HEK293 (cell line): ENCODE measurements at regions not wholly inside any gene's neighbourhood (a gene's known extent, or its start where the extent isn't known, plus 50 kb on each side); places are given as distances from the start of the nearest gene placed in this dataset.

Experiments
- GLI2 ChIP-seq: fragments of 450-650 bp; formaldehyde crosslinking; IDR thresholded peaks from 2 replicates; pipeline ENCODE4; 2017; ENCODE audit warnings: missing biosample characterization, missing genetic modification characterization, low read depth, borderline replicate concordance
- YY1 ChIP-seq: fragments of 450-650 bp; formaldehyde crosslinking; IDR thresholded peaks from 2 replicates; pipeline ENCODE4 v1.5.1; 2018; ENCODE audit warnings: missing biosample characterization, missing genetic modification characterization
- ZBTB7A ChIP-seq: fragments of 450-650 bp; formaldehyde crosslinking; IDR thresholded peaks from 2 replicates; pipeline ENCODE4 v1.5.1; 2016; ENCODE audit warnings: low read depth, missing biosample characterization, missing genetic modification characterization
- ZFP37 ChIP-seq: fragments of 450-650 bp; formaldehyde crosslinking; IDR thresholded peaks from 2 replicates; pipeline ENCODE4 v1.5.1; 2016; ENCODE audit warnings: missing biosample characterization, missing genetic modification characterization
- ZNF112 ChIP-seq: fragments of 450-650 bp; formaldehyde crosslinking; IDR thresholded peaks from 2 replicates; pipeline ENCODE4 v1.5.0; 2017; ENCODE audit warnings: missing biosample characterization, missing genetic modification characterization
- ZNF23 ChIP-seq: fragments of 450-650 bp; formaldehyde crosslinking; IDR thresholded peaks from 2 replicates; pipeline ENCODE4 v1.5.1; 2016; ENCODE audit warnings: missing biosample characterization, missing genetic modification characterization, borderline replicate concordance
- ZNF561 ChIP-seq: fragments of 450-650 bp; IDR thresholded peaks from 2 replicates; pipeline ENCODE4 v1.5.1; 2018; ENCODE audit warnings: missing biosample characterization, missing genetic modification characterization, borderline replicate concordance
- ZNF677 ChIP-seq: fragments of 450-650 bp; IDR thresholded peaks from 2 replicates; pipeline ENCODE4 v1.5.0; 2018; ENCODE audit warnings: missing biosample characterization, mild to moderate bottlenecking, missing genetic modification characterization, moderate library complexity
- TF ChIP-seq, protein P1 (sequence below): fragments of 450-650 bp; formaldehyde crosslinking; IDR thresholded peaks from 2 replicates; pipeline ENCODE4 v1.5.1; 2016; ENCODE audit warnings: missing biosample characterization, missing genetic modification characterization
- TF ChIP-seq, protein P2 (sequence below): fragments of 450-650 bp; formaldehyde crosslinking; IDR thresholded peaks from 2 replicates; pipeline ENCODE4 v1.5.1; 2016; ENCODE audit warnings: missing biosample characterization, missing genetic modification characterization
- TF ChIP-seq, protein P3 (sequence below): fragments of 450-650 bp; formaldehyde crosslinking; IDR thresholded peaks from 2 replicates; pipeline ENCODE4 v1.5.1; 2016; ENCODE audit warnings: missing biosample characterization, missing genetic modification characterization, borderline replicate concordance
- TF ChIP-seq, protein P4 (sequence below): IDR thresholded peaks from 2 replicates; pipeline ENCODE4 v1.6.1; 2011; ENCODE audit warnings: mild to moderate bottlenecking, low read depth, low read length, borderline replicate concordance

DNA sequence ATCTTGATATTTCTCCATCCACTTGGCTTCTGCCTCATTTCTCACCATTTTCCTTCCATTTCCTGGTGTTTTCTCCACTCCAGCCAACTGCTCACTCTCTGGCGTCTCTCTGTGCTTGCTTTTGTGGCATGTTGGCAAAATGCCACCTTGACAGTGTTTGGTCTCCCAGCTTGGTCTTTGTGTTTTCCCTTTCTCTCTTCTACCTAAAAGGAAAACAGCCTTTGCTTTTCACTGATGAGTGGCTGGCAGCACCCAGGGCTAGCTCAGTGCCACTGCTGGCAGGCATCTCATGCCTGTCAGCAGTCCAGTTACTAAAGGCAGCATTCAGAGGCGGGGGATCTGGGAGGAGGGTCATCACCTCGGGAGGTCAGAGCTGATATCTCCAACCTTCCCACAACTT lies 55.3 kb upstream of the DSCAM start:
- TF ChIP-seq ZNF23 (tag by site-specific recombination): no peak
- no peak for TF ChIP-seq ZNF561 (tag by site-specific recombination)
- TF ChIP-seq, protein P1, sequence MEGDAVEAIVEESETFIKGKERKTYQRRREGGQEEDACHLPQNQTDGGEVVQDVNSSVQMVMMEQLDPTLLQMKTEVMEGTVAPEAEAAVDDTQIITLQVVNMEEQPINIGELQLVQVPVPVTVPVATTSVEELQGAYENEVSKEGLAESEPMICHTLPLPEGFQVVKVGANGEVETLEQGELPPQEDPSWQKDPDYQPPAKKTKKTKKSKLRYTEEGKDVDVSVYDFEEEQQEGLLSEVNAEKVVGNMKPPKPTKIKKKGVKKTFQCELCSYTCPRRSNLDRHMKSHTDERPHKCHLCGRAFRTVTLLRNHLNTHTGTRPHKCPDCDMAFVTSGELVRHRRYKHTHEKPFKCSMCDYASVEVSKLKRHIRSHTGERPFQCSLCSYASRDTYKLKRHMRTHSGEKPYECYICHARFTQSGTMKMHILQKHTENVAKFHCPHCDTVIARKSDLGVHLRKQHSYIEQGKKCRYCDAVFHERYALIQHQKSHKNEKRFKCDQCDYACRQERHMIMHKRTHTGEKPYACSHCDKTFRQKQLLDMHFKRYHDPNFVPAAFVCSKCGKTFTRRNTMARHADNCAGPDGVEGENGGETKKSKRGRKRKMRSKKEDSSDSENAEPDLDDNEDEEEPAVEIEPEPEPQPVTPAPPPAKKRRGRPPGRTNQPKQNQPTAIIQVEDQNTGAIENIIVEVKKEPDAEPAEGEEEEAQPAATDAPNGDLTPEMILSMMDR (tag by site-specific recombination): no peak
- TF ChIP-seq ZBTB7A: no peak
- TF ChIP-seq YY1 (tag by site-specific recombination): no peak
- TF ChIP-seq, protein P2, sequence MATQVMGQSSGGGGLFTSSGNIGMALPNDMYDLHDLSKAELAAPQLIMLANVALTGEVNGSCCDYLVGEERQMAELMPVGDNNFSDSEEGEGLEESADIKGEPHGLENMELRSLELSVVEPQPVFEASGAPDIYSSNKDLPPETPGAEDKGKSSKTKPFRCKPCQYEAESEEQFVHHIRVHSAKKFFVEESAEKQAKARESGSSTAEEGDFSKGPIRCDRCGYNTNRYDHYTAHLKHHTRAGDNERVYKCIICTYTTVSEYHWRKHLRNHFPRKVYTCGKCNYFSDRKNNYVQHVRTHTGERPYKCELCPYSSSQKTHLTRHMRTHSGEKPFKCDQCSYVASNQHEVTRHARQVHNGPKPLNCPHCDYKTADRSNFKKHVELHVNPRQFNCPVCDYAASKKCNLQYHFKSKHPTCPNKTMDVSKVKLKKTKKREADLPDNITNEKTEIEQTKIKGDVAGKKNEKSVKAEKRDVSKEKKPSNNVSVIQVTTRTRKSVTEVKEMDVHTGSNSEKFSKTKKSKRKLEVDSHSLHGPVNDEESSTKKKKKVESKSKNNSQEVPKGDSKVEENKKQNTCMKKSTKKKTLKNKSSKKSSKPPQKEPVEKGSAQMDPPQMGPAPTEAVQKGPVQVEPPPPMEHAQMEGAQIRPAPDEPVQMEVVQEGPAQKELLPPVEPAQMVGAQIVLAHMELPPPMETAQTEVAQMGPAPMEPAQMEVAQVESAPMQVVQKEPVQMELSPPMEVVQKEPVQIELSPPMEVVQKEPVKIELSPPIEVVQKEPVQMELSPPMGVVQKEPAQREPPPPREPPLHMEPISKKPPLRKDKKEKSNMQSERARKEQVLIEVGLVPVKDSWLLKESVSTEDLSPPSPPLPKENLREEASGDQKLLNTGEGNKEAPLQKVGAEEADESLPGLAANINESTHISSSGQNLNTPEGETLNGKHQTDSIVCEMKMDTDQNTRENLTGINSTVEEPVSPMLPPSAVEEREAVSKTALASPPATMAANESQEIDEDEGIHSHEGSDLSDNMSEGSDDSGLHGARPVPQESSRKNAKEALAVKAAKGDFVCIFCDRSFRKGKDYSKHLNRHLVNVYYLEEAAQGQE: no peak
- no peak for TF ChIP-seq GLI2 (tag by site-specific recombination)
- no peak for TF ChIP-seq ZNF112
- TF ChIP-seq, protein P3, sequence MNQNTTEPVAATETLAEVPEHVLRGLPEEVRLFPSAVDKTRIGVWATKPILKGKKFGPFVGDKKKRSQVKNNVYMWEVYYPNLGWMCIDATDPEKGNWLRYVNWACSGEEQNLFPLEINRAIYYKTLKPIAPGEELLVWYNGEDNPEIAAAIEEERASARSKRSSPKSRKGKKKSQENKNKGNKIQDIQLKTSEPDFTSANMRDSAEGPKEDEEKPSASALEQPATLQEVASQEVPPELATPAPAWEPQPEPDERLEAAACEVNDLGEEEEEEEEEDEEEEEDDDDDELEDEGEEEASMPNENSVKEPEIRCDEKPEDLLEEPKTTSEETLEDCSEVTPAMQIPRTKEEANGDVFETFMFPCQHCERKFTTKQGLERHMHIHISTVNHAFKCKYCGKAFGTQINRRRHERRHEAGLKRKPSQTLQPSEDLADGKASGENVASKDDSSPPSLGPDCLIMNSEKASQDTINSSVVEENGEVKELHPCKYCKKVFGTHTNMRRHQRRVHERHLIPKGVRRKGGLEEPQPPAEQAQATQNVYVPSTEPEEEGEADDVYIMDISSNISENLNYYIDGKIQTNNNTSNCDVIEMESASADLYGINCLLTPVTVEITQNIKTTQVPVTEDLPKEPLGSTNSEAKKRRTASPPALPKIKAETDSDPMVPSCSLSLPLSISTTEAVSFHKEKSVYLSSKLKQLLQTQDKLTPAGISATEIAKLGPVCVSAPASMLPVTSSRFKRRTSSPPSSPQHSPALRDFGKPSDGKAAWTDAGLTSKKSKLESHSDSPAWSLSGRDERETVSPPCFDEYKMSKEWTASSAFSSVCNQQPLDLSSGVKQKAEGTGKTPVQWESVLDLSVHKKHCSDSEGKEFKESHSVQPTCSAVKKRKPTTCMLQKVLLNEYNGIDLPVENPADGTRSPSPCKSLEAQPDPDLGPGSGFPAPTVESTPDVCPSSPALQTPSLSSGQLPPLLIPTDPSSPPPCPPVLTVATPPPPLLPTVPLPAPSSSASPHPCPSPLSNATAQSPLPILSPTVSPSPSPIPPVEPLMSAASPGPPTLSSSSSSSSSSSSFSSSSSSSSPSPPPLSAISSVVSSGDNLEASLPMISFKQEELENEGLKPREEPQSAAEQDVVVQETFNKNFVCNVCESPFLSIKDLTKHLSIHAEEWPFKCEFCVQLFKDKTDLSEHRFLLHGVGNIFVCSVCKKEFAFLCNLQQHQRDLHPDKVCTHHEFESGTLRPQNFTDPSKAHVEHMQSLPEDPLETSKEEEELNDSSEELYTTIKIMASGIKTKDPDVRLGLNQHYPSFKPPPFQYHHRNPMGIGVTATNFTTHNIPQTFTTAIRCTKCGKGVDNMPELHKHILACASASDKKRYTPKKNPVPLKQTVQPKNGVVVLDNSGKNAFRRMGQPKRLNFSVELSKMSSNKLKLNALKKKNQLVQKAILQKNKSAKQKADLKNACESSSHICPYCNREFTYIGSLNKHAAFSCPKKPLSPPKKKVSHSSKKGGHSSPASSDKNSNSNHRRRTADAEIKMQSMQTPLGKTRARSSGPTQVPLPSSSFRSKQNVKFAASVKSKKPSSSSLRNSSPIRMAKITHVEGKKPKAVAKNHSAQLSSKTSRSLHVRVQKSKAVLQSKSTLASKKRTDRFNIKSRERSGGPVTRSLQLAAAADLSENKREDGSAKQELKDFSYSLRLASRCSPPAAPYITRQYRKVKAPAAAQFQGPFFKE (tag by site-specific recombination): no peak
- TF ChIP-seq, protein P4, sequence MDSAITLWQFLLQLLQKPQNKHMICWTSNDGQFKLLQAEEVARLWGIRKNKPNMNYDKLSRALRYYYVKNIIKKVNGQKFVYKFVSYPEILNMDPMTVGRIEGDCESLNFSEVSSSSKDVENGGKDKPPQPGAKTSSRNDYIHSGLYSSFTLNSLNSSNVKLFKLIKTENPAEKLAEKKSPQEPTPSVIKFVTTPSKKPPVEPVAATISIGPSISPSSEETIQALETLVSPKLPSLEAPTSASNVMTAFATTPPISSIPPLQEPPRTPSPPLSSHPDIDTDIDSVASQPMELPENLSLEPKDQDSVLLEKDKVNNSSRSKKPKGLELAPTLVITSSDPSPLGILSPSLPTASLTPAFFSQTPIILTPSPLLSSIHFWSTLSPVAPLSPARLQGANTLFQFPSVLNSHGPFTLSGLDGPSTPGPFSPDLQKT: no peak
- TF ChIP-seq ZFP37 (tag by site-specific recombination): no peak
- no peak for TF ChIP-seq ZNF677 (tag by site-specific recombination)
